Omental fat pad (tissue), 3 donors: ENCODE measurements at regions not wholly inside any gene's neighbourhood (a gene's known extent, or its start where the extent isn't known, plus 50 kb on each side); places are given as distances from the start of the nearest gene placed in this dataset.

Source experiments
- ATAC-seq: fragments of 150-250 bp; one replicate; pipeline ENCODE4 v1.9.1; 2016; ENCODE audit warnings: mild to moderate bottlenecking, moderate library complexity; ENCODE audit not compliant: low FRiP score
- DNase-seq: peaks from one replicate; pipeline ENCODE4 v3.0.0-alpha.2; 2019; ENCODE audit warnings: low spot score
- TF ChIP-seq, protein P1 (sequence below), 3 donors: fragments of 450-650 bp; IDR thresholded peaks; one replicate each; pipeline ENCODE4 v1.5.1; 2016 to 2017; ENCODE audit warnings: antibody characterized with exemption in 3 of 3, mild to moderate bottlenecking in 3 of 3, moderate library complexity in 2 of 3

DNA sequence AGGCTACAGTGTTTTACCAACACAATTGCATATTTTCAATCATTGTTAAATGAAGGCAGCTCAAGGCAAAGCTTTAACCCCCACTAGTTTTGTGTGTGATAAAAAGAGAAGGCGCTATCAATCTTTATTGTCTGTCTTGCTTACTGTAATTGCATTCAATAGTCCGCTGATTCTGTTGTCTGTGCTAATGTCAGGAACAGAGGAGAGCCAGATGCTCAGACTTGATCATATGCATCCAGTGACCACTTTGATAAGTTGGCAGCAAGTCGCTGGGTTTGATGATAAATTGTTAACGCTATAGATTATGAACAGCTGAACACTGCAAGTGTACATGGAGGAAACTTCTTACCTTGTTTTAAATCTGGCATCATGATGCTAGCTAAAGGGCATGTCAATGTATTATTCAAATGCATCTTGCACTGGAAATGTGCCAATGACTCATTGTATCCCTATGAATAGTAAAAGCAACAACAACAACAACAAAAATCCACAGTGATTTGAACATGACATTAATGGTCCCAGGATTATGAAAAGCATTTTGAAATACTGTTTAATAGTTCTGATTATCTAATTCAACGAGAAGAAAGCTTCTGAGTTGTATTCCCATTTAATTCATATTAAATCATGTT lies 423.5 kb upstream of the FANCL start:
- DNase-seq (no peak), ATAC-seq (no peak)
- TF ChIP-seq, protein P1, sequence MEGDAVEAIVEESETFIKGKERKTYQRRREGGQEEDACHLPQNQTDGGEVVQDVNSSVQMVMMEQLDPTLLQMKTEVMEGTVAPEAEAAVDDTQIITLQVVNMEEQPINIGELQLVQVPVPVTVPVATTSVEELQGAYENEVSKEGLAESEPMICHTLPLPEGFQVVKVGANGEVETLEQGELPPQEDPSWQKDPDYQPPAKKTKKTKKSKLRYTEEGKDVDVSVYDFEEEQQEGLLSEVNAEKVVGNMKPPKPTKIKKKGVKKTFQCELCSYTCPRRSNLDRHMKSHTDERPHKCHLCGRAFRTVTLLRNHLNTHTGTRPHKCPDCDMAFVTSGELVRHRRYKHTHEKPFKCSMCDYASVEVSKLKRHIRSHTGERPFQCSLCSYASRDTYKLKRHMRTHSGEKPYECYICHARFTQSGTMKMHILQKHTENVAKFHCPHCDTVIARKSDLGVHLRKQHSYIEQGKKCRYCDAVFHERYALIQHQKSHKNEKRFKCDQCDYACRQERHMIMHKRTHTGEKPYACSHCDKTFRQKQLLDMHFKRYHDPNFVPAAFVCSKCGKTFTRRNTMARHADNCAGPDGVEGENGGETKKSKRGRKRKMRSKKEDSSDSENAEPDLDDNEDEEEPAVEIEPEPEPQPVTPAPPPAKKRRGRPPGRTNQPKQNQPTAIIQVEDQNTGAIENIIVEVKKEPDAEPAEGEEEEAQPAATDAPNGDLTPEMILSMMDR (IDR thresholded peaks at IDR 0.05) = no peak

DNA sequence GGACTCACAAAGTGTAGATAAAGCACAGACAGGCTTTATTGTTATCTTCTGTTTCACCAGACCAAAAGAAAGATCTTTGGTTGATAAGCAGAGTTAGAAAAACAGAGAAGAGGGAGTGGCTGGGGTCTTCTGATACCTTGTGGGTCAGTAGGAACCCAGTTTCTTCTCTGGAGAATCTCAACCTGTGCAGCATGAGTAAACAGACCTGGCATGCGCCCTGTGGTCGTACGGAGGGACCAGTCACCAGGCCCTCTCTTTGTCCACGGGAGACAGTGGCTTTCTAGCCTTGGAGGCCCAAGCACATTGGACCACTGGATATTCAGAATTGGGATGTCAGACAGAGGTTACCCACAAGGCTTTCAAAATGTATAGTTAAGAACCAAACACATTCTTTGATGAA lies 418.9 kb upstream of the FANCL start:
- TF ChIP-seq, protein P1 (IDR thresholded peaks at IDR 0.05) = no peak
- ATAC-seq = no peak
- DNase-seq = no peak

DNA sequence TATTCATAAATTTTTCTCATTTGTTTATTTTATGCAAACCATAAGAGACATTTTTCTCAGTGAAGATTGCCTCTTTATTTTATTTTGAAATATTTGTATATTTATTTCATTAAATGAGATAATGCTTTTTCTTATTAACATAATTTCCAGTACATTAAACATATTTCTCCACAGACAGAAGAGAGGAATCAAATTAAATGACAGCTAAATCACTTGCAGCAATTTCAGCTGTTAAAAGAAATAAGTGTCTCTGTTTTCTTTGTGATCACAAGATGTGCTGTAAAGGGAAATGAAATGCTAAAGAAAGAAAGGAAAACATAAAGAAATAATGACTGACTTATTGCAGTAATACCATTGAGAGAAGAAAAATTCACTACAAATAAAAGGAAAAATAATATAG lies 414.0 kb upstream of the FANCL start:
- DNase-seq (no peak), ATAC-seq (no peak)
- TF ChIP-seq, protein P1 (IDR thresholded peaks at IDR 0.05) = no peak

DNA sequence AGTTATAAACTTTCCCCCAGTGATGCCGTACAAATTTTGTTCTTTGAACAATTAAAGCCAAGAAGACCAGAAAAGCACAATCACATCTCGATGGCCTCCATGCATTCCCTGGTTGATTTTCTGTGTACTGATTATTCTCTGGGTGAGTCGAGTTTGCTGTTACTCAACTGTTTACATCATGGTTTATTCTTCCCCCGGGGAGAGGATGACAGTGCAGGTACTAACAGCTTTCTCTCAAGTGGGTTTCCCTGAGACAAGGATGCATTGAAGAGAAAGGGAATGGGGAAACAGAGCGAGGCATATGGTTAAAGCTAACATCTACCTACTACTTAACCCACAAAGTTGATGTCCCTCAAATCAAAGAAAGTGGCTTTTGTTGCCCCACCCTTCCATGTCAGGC lies 410.8 kb upstream of the FANCL start:
- ATAC-seq (no peak), DNase-seq (no peak)
- TF ChIP-seq, protein P1 (IDR thresholded peaks at IDR 0.05) = no peak

DNA sequence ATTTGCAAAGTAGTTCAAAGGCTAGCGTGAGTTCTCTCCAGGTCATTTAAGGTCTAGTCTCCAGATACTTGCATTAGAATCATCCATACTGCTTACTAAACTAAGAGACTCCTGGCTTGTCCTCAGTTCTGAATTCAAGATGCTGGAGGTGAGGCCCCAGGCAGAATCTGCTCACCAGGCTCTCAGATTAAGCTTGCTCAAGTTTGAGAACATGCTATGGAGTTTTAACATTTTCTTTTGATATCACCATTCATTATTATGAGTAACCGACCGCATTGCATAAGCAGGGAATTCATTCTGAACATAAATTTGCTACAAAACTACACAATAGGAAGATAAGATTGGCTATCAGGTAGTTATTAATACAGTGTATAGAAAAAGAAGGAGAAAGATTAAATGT lies 409.7 kb upstream of the FANCL start:
- TF ChIP-seq, protein P1 (IDR thresholded peaks at IDR 0.05) = no peak
- DNase-seq = no peak
- no peak for ATAC-seq

DNA sequence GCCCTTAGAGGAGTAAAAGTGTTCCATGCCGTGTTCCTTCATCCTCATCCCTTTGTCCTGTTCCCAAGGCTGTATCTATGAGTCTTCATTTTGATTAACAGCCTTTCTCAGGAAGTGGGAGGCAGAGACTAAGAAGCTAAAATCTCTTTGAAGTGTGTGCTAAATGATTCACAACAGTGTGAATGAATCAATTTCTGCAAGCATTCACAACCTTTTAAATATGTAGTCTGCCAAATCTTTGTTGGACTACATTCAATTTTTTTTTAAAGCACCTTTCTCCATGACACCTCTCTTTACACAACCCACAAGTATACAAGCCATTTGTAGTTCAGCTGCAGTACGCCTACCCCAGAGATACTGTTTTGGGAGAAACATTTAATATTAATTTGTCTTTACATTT lies 408.6 kb upstream of the FANCL start:
- TF ChIP-seq, protein P1 (IDR thresholded peaks at IDR 0.05) = no peak
- ATAC-seq (no peak), DNase-seq (no peak)

DNA sequence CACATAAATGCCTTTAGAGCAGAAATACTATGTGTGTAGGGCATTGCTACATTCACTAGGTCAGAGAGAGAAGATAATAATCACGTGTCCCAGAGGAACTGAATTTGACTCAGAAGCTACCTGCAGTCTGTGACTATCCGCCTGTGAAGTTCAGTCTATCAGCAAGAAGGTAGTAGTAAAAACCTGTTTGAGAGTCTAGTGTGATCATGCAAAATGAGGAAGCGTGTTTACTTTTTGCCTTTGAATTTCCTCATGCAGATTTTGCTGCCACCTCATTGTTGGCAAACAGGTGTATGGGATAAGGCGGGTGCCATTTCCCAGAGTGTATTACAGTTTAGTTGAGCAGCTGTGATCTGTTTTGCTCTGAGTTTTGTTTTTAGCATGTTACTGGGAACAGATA lies 403.9 kb upstream of the FANCL start:
- ATAC-seq (no peak), DNase-seq (no peak)
- TF ChIP-seq, protein P1 (IDR thresholded peaks at IDR 0.05) = no peak
